IMR-90 (cell line): ENCODE measurements at regions not wholly inside any gene's neighbourhood (a gene's known extent, or its start where the extent isn't known, plus 50 kb on each side); places are given as distances from the start of the nearest gene placed in this dataset.

Experiments used
- ATAC-seq: fragments of 200-7000 bp; cut with Tn5 transposase; 2 replicates; pipeline ENCODE4 v1.9.1; 2020; ENCODE audit warnings: low read depth, mild to moderate bottlenecking, moderate library complexity
- BruUV-seq: library from RNA; stranded (reverse); fragments of 400-500 nt; replicated peaks from 2 replicates; lab custom pipeline; 2021; lab: Mats Ljungman, UMichigan
- CTCF ChIA-PET: fragments of 300-600 bp; formaldehyde crosslinking; extraction: SDS; loops from one replicate; lab custom pipeline; 2021; ENCODE audit warnings: antibody characterized with exemption; lab: Yijun Ruan, JAX
- POLR2A ChIA-PET: fragments of 300-600 bp; sonication (Branson Sonifier 250); formaldehyde crosslinking; loops from one replicate; lab custom pipeline; 2022; ENCODE audit warnings: antibody characterized with exemption; ENCODE audit not compliant: unreplicated experiment; lab: Charles Lee
- DNase-seq: peaks from one replicate; pipeline ENCODE4 v3.0.0; 2013
- H2AFZ ChIP-seq: replicated peaks from 2 replicates; pipeline ENCODE3; 2013; ENCODE audit warnings: low read length, mild to moderate bottlenecking; ENCODE audit not compliant: poor library complexity
- H2AK5ac ChIP-seq: 2 replicates; pipeline ENCODE4 v1.6.1; 2013; ENCODE audit warnings: low read depth, low read length, inconsistent platforms
- H2AK9ac ChIP-seq: replicated peaks from 2 replicates; pipeline ENCODE3; 2013; ENCODE audit warnings: mild to moderate bottlenecking, low read depth, low read length, moderate library complexity; ENCODE audit not compliant: poor library complexity
- H2BK120ac ChIP-seq: 2 replicates; pipeline ENCODE4 v1.6.1; 2013; ENCODE audit warnings: low read depth, low read length, inconsistent platforms
- H2BK15ac ChIP-seq: 3 replicates; pipeline ENCODE4 v1.6.1; 2013; ENCODE audit warnings: low read depth, low read length, inconsistent platforms
- H2BK20ac ChIP-seq: 2 replicates; pipeline ENCODE4 v1.6.1; 2013; ENCODE audit warnings: low read depth, mild to moderate bottlenecking, inconsistent platforms, low read length, moderate library complexity
- H2BK5ac ChIP-seq: 2 replicates; pipeline ENCODE4 v1.6.1; 2013; ENCODE audit warnings: mild to moderate bottlenecking, low read depth, low read length, inconsistent platforms; ENCODE audit not compliant: poor library complexity, severe bottlenecking
- H3K14ac ChIP-seq: replicated peaks from 2 replicates; pipeline ENCODE4 v1.6.1; 2013; ENCODE audit warnings: low read depth, low read length, inconsistent platforms
- H3K18ac ChIP-seq: 2 replicates; pipeline ENCODE4 v1.6.1; 2013; ENCODE audit warnings: low read depth, low read length, control low read depth
- H3K23ac ChIP-seq: 2 replicates; pipeline ENCODE4 v1.6.1; 2013; ENCODE audit warnings: low read depth, low read length, inconsistent platforms
- H3K27ac ChIP-seq: 2 replicates; pipeline ENCODE4 v1.5.1; 2013; ENCODE audit warnings: mild to moderate bottlenecking, control low read depth, low read length; ENCODE audit not compliant: insufficient read depth
- H3K27me3 ChIP-seq: 2 replicates; pipeline ENCODE4 v1.6.1; 2013; ENCODE audit warnings: low read length; ENCODE audit not compliant: control insufficient read depth, insufficient read depth
- H3K36me3 ChIP-seq: 2 replicates; pipeline ENCODE4 v1.6.1; 2013; ENCODE audit warnings: low read length, mixed read lengths; ENCODE audit not compliant: control insufficient read depth, insufficient read depth
- H3K4ac ChIP-seq: 2 replicates; pipeline ENCODE4 v1.6.1; 2013; ENCODE audit warnings: low read depth, low read length, inconsistent platforms
- H3K4me1 ChIP-seq: 2 replicates; pipeline ENCODE4 v1.6.1; 2013; ENCODE audit warnings: low read length, mixed read lengths; ENCODE audit not compliant: control insufficient read depth, insufficient read depth
- H3K4me2 ChIP-seq: 2 replicates; pipeline ENCODE4 v1.6.1; 2013; ENCODE audit warnings: low read depth, mild to moderate bottlenecking, control low read depth, low read length, moderate library complexity
- H3K4me3 ChIP-seq: 2 replicates; pipeline ENCODE4 v1.5.1; 2013; ENCODE audit warnings: low read depth, mild to moderate bottlenecking, control low read depth, low read length, moderate library complexity; ENCODE audit not compliant: insufficient read depth
- H3K56ac ChIP-seq: 2 replicates; pipeline ENCODE4 v1.6.1; 2013; ENCODE audit warnings: low read length, inconsistent platforms; ENCODE audit not compliant: insufficient read depth; ENCODE audit errors: extremely low read depth
- H3K79me1 ChIP-seq, 2 experiments: 2 replicates each; pipeline ENCODE4 v1.6.1; 2013; ENCODE audit warnings: low read length in 2 of 2, inconsistent platforms in 1 of 2, low read depth in 1 of 2
- H3K9ac ChIP-seq: 2 replicates; pipeline ENCODE4 v1.6.1; 2013; ENCODE audit warnings: low read depth, low read length, control low read depth
- H3K9me1 ChIP-seq: 2 replicates; pipeline ENCODE4 v1.6.1; 2013; ENCODE audit warnings: low read length, inconsistent platforms; ENCODE audit not compliant: insufficient read depth
- H3K9me3 ChIP-seq: 2 replicates; pipeline ENCODE4 v1.6.1; 2013; ENCODE audit warnings: low read length; ENCODE audit not compliant: control insufficient read depth, insufficient read depth
- H4K20me1 ChIP-seq: 2 replicates; pipeline ENCODE4 v1.6.1; 2013; ENCODE audit warnings: low read length, inconsistent platforms; ENCODE audit not compliant: insufficient read depth
- H4K5ac ChIP-seq: 2 replicates; pipeline ENCODE4 v1.6.1; 2013; ENCODE audit warnings: mild to moderate bottlenecking, low read depth, low read length, control low read depth
- H4K8ac ChIP-seq, 2 experiments: 2 replicates each; pipeline ENCODE4 v1.6.1; 2013; ENCODE audit warnings: low read depth in 2 of 2, low read length in 2 of 2, control low read depth in 1 of 2, inconsistent platforms in 1 of 2
- H4K91ac ChIP-seq: 2 replicates; pipeline ENCODE4 v1.6.1; 2013; ENCODE audit warnings: low read depth, low read length, inconsistent platforms; ENCODE audit not compliant: insufficient read depth
- CHD1 ChIP-seq: IDR thresholded peaks from 2 replicates; pipeline ENCODE4 v1.6.1; 2012; ENCODE audit warnings: low read depth, low read length, improper control_type of control experiment
- ELK1 ChIP-seq: fragments of 150-350 bp; IDR thresholded peaks from 2 replicates; pipeline ENCODE4 v1.6.1; 2016; ENCODE audit warnings: low read depth, mild to moderate bottlenecking, low read length, moderate library complexity, borderline replicate concordance
- MAFK ChIP-seq: IDR thresholded peaks from 2 replicates; pipeline ENCODE4 v1.6.1; 2012; ENCODE audit warnings: low read depth, low read length, improper control_type of control experiment
- POLR2A ChIP-seq: IDR thresholded peaks from 2 replicates; pipeline ENCODE4 v1.6.1; 2012; ENCODE audit warnings: mild to moderate bottlenecking, low read depth, low read length
- RCOR1 ChIP-seq: IDR thresholded peaks from 2 replicates; pipeline ENCODE4 v1.6.1; 2012; ENCODE audit warnings: mild to moderate bottlenecking, low read length, improper control_type of control experiment; ENCODE audit not compliant: insufficient replicate concordance
- SMC3 ChIP-seq: fragments of 150-350 bp; IDR thresholded peaks from 2 replicates; pipeline ENCODE4 v1.6.1; 2016; ENCODE audit warnings: low read depth, mild to moderate bottlenecking, antibody characterized with exemption, low read length, moderate library complexity
- WGBS, 2 experiments: methylation state at CpG; one replicate each; pipeline versions ENCODE4 v1.1.5 to v1.1.7; 2013; ENCODE audit warnings: missing lambda C conversion rate in 2 of 2; ENCODE audit not compliant: insufficient read length in 1 of 2; ENCODE audit errors: extremely low coverage in 2 of 2; 5-methylcytosine and 5-hydroxymethylcytosine counted together
- dilution Hi-C: fragments of 300-500 bp; cut with HindIII; formaldehyde crosslinking; loops from one replicate; pipeline ENCODE4 v1.14.3; 2018; ENCODE audit warnings: low sequenced_read_pairs; ENCODE audit not compliant: unreplicated experiment
- in situ Hi-C: fragments of 300-500 bp; cut with MboI; formaldehyde crosslinking; loops from 3 replicates; pipeline ENCODE4 v1.14.3; 2019; ENCODE audit warnings: low sequenced_read_pairs, inconsistent platforms, mixed read lengths
- intact Hi-C: fragments of 100-400 bp; cut with micrococcal nuclease; formaldehyde crosslinking; loops from 2 replicates; pipeline ENCODE4 v1.10.0; 2022

- H3K4me1 ChIP-seq = no peaks in the 10 kb centered on the region
- CTCF ChIA-PET = no interaction called here
- ATAC-seq (no peak), DNase-seq (no peak)
- BruUV-seq = no TSS peak
- H3K9me1 ChIP-seq = no peaks in the 10 kb centered on the region
- H2AK5ac ChIP-seq = no peak overlapping the region
- in situ Hi-C loops = no loop called here
- H2BK15ac ChIP-seq = no peak overlapping the region
- TF ChIP-seq SMC3 (no peak), ELK1 (no peak), RCOR1 (no peak), POLR2A (no peak), CHD1 (no peak), MAFK (no peak)
- H2BK5ac ChIP-seq = no peak overlapping the region
- no CpG with 5 or more reads among the region's 1 CpG for WGBS, 2 experiments
- H4K8ac ChIP-seq = no peak overlapping the region
- H2AK9ac ChIP-seq = no peak overlapping the region
- no peak overlapping the region for H2BK120ac ChIP-seq
- H3K56ac ChIP-seq = no peak overlapping the region
- no peak overlapping the region for H3K14ac ChIP-seq
- H4K91ac ChIP-seq = no peak overlapping the region
- no peaks in the 10 kb centered on the region for H3K9me3 ChIP-seq
- no peak overlapping the region for H3K4me2 ChIP-seq
- no peak overlapping the region for H4K5ac ChIP-seq
- no peaks in the 10 kb centered on the region for H3K27me3 ChIP-seq
- POLR2A ChIA-PET = no interaction called here
- no peaks in the 10 kb centered on the region for H3K36me3 ChIP-seq
- H2BK20ac ChIP-seq = no peak overlapping the region
- H3K4me3 ChIP-seq = no peak overlapping the region
- H3K9ac ChIP-seq = no peak overlapping the region
- H3K23ac ChIP-seq = no peak overlapping the region
- H3K27ac ChIP-seq = no peak overlapping the region
- H3K4ac ChIP-seq = no peak overlapping the region
- dilution Hi-C loops = no loop called here
- H3K79me1 ChIP-seq = no peaks in the 10 kb centered on the region
- no peak overlapping the region for H2AFZ ChIP-seq
- H4K20me1 ChIP-seq = no peaks in the 10 kb centered on the region
- intact Hi-C loops = no loop called here
- H3K18ac ChIP-seq = no peak overlapping the region
Measured at GRCh38 chr5:88034520-88034919, 234.1 kb downstream of the TMEM161B start.
